ENCODE measurements at regions not wholly inside any gene's neighbourhood (a gene's known extent, or its start where the extent isn't known, plus 50 kb on each side); places are given as distances from the start of the nearest gene placed in this dataset.

DNA sequence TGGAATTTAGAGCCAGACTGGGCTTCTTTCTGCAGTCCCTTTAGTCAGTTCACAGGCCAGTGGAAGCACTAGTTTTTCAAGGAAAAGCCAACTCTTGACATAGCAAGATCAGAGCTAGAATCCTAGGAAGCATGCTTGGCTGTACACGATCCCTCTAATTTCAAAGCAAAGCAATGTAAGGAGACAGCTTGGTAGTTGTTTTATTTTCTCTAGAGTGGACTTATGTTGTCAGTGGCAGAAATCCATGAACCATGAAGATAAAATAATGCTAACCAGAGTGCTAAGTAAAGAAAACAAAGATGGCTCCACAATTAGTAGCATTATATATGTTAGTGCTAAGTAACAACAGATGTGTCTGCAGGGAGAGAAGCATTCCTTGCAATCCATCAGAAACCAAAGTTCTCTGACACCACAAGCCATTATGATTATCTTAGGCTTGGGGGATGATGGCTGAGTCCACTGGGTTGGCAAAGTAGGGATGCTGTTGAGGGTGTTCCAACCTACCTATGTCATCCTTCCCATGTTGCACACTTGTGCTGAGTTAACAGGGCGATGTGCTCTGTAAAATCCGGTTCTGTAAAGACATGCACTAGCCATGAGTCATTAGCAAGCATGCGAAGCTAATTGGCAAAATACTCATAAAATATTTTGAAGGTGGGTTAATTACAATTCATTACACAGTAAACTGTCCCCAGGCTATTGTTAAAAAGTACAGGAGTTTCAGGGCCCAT, 115.2 kb downstream of the BMP2 start:
- TF ChIP-seq, protein P1, sequence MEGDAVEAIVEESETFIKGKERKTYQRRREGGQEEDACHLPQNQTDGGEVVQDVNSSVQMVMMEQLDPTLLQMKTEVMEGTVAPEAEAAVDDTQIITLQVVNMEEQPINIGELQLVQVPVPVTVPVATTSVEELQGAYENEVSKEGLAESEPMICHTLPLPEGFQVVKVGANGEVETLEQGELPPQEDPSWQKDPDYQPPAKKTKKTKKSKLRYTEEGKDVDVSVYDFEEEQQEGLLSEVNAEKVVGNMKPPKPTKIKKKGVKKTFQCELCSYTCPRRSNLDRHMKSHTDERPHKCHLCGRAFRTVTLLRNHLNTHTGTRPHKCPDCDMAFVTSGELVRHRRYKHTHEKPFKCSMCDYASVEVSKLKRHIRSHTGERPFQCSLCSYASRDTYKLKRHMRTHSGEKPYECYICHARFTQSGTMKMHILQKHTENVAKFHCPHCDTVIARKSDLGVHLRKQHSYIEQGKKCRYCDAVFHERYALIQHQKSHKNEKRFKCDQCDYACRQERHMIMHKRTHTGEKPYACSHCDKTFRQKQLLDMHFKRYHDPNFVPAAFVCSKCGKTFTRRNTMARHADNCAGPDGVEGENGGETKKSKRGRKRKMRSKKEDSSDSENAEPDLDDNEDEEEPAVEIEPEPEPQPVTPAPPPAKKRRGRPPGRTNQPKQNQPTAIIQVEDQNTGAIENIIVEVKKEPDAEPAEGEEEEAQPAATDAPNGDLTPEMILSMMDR (IDR thresholded peaks at IDR 0.05), result no peak
- TF ChIP-seq EP300 (IDR thresholded peaks at IDR 0.05; ENCODE audit: low read depth), result no peak
- no peak for TF ChIP-seq POLR2AphosphoS5 (IDR thresholded peaks at IDR 0.05)

Data from transverse colon (tissue), 4 donors.